WTC11 (cell line): ENCODE measurements at regions not wholly inside any gene's neighbourhood (a gene's known extent, or its start where the extent isn't known, plus 50 kb on each side); places are given as distances from the start of the nearest gene placed in this dataset.

Experiments
- ATAC-seq: fragments of 200-7000 bp; cut with Tn5 transposase; 2 replicates; pipeline ENCODE4 v1.10.0; 2021; ENCODE audit warnings: mild to moderate bottlenecking, moderate library complexity
- CTCF ChIA-PET: fragments of 300-600 bp; sonication (Branson Sonifier 250); formaldehyde crosslinking; loops from one replicate; lab custom pipeline; 2021; ENCODE audit warnings: antibody characterized with exemption; lab: Charles Lee
- POLR2A ChIA-PET: fragments of 350-600 bp; sonication (Branson Sonifier 250); formaldehyde crosslinking; loops from one replicate; lab custom pipeline; 2021; ENCODE audit warnings: antibody characterized with exemption; lab: Charles Lee
- DNase-seq: peaks from one replicate; pipeline ENCODE4 v3.0.0; 2021; ENCODE audit warnings: low spot score
- H3K27ac Mint-ChIP-seq: 2 replicates; pipeline ENCODE4 v1.8.0; 2021; ENCODE audit warnings: mixed read lengths
- H3K27me3 Mint-ChIP-seq: 2 replicates; pipeline ENCODE4 v1.8.0; 2021; ENCODE audit warnings: low read depth, mild to moderate bottlenecking, moderate library complexity, mixed read lengths
- H3K36me3 Mint-ChIP-seq: 2 replicates; pipeline ENCODE4 v1.8.0; 2021; ENCODE audit warnings: mixed read lengths
- H3K4me1 Mint-ChIP-seq: 2 replicates; pipeline ENCODE4 v1.8.0; 2022; ENCODE audit warnings: mixed read lengths
- H3K4me3 Mint-ChIP-seq: 2 replicates; pipeline ENCODE4 v1.8.0; 2021; ENCODE audit warnings: mild to moderate bottlenecking, moderate library complexity, mixed read lengths
- H3K9me3 Mint-ChIP-seq: 2 replicates; pipeline ENCODE4 v1.8.0; 2021; ENCODE audit warnings: mixed read lengths
- AR ChIP-seq: fragments of 250-450 bp; sonication (Bioruptor Pico); IDR thresholded peaks from 2 replicates; pipeline ENCODE4 v1.9.0; 2021; ENCODE audit warnings: mild to moderate bottlenecking
- ARID4B ChIP-seq: sonication (generic); formaldehyde crosslinking; IDR thresholded peaks from 2 replicates; pipeline ENCODE4 v1.8.0; 2023; ENCODE audit warnings: missing genetic modification reagents, mild to moderate bottlenecking, borderline replicate concordance
- CDX4 ChIP-seq: fragments of 250-450 bp; sonication (Bioruptor Pico); IDR thresholded peaks from 2 replicates; pipeline ENCODE4 v1.9.0; 2021; ENCODE audit warnings: moderate library complexity, mild to moderate bottlenecking, inconsistent platforms, borderline replicate concordance
- CREM ChIP-seq: sonication (generic); formaldehyde crosslinking; IDR thresholded peaks from 2 replicates; pipeline ENCODE4 v1.8.1; 2022; ENCODE audit warnings: mild to moderate bottlenecking, missing genetic modification reagents, moderate library complexity
- E2F1 ChIP-seq: sonication (generic); formaldehyde crosslinking; IDR thresholded peaks from 2 replicates; pipeline ENCODE4 v1.8.0; 2022; ENCODE audit warnings: mild to moderate bottlenecking, missing genetic modification reagents
- ERG ChIP-seq: fragments of 250-450 bp; sonication (Bioruptor Pico); IDR thresholded peaks from 2 replicates; pipeline ENCODE4 v1.8.0; 2021; ENCODE audit warnings: mild to moderate bottlenecking
- ETV6 ChIP-seq: sonication (generic); formaldehyde crosslinking; IDR thresholded peaks from 2 replicates; pipeline ENCODE4 v1.8.1; 2022; ENCODE audit warnings: mild to moderate bottlenecking, missing genetic modification reagents
- FOXK1 ChIP-seq: sonication (generic); formaldehyde crosslinking; IDR thresholded peaks from 2 replicates; pipeline ENCODE4 v1.8.0; 2022; ENCODE audit warnings: mild to moderate bottlenecking, moderate library complexity, missing genetic modification reagents
- JAZF1 ChIP-seq: fragments of 250-450 bp; sonication (Bioruptor Pico); IDR thresholded peaks from 2 replicates; pipeline ENCODE4 v1.9.0; 2021; ENCODE audit warnings: moderate library complexity, mild to moderate bottlenecking, inconsistent platforms
- JUN ChIP-seq: sonication (generic); formaldehyde crosslinking; IDR thresholded peaks from 2 replicates; pipeline ENCODE4 v1.8.0; 2023; ENCODE audit warnings: mild to moderate bottlenecking, missing genetic modification reagents
- NR1H2 ChIP-seq: sonication (generic); formaldehyde crosslinking; IDR thresholded peaks from 2 replicates; pipeline ENCODE4 v1.9.0; 2021; ENCODE audit warnings: mild to moderate bottlenecking, moderate library complexity, missing genetic modification reagents
- OVOL2 ChIP-seq: fragments of 250-450 bp; sonication (Bioruptor Pico); IDR thresholded peaks from 2 replicates; pipeline ENCODE4 v1.9.0; 2021; ENCODE audit warnings: mild to moderate bottlenecking, borderline replicate concordance
- ZNF232 ChIP-seq: sonication (generic); formaldehyde crosslinking; IDR thresholded peaks from 2 replicates; pipeline ENCODE4 v1.8.0; 2022; ENCODE audit warnings: mild to moderate bottlenecking, missing genetic modification reagents
- ZNF317 ChIP-seq: sonication (generic); formaldehyde crosslinking; IDR thresholded peaks from 2 replicates; pipeline ENCODE4 v1.8.1; 2023; ENCODE audit warnings: low read depth, mild to moderate bottlenecking, moderate library complexity, missing genetic modification reagents, borderline replicate concordance
- ZNF396 ChIP-seq: fragments of 250-450 bp; sonication (Bioruptor Pico); IDR thresholded peaks from 2 replicates; pipeline ENCODE4 v1.8.0; 2021; ENCODE audit warnings: mild to moderate bottlenecking, moderate library complexity, borderline replicate concordance
- ZNF425 ChIP-seq: fragments of 250-450 bp; sonication (Bioruptor Pico); conservative IDR thresholded peaks from 2 replicates; pipeline ENCODE4 v1.9.0; 2021; ENCODE audit warnings: mild to moderate bottlenecking

GRCh38 chr20:57914205-57914604 lies 204.4 kb upstream of the PMEPA1 start (continued):
- TF ChIP-seq CDX4: no peak
- no peak for TF ChIP-seq FOXK1 (CRISPR knock-in tag)
- no peak for TF ChIP-seq CREM (CRISPR knock-in tag)
- TF ChIP-seq ERG (CRISPR knock-in tag): no peak

GRCh38 chr20:57913156-57913930 lies 203.5 kb upstream of the PMEPA1 start:
- TF ChIP-seq ARID4B (CRISPR knock-in tag): no peak
- TF ChIP-seq AR (CRISPR knock-in tag): no peak
- ChIA-PET CTCF (no interaction called here), POLR2A (no interaction called here)
- H3K27me3 Mint-ChIP-seq: no peaks in the 10 kb centered on the region; the same call in 1 of the 2 replicates
- no peak overlapping the region for H3K27ac Mint-ChIP-seq
- DNase-seq (no peak), ATAC-seq (no peak)
- no peaks in the 10 kb centered on the region for H3K4me1 Mint-ChIP-seq
- H3K9me3 Mint-ChIP-seq: no peaks in the 10 kb centered on the region
- no peaks in the 10 kb centered on the region for H3K36me3 Mint-ChIP-seq
- no peak overlapping the region for H3K4me3 Mint-ChIP-seq

- no peaks in the 10 kb centered on the region for H3K4me1 Mint-ChIP-seq
- H3K36me3 Mint-ChIP-seq: no peaks in the 10 kb centered on the region
- no peaks in the 10 kb centered on the region for H3K9me3 Mint-ChIP-seq
- H3K27ac Mint-ChIP-seq: no peak overlapping the region
- H3K4me3 Mint-ChIP-seq: no peak overlapping the region
- TF ChIP-seq CREM (CRISPR knock-in tag) (no peak), JAZF1 (CRISPR knock-in tag) (no peak)
- H3K27me3 Mint-ChIP-seq: no peaks in the 10 kb centered on the region; the same call in 1 of the 2 replicates
- POLR2A ChIA-PET: no interaction called here
- DNase-seq: no peak
- ATAC-seq: no peak
- CTCF ChIA-PET: no interaction called here
Measured at GRCh38 chr20:57912227-57912582, 202.4 kb upstream of the PMEPA1 start.

GRCh38 chr20:57911512-57912226 lies 201.9 kb upstream of the PMEPA1 start:
- DNase-seq: no peak
- ChIA-PET CTCF (no interaction called here), POLR2A (no interaction called here)
- ATAC-seq: no peak
- H3K9me3 Mint-ChIP-seq: no peaks in the 10 kb centered on the region
- H3K27me3 Mint-ChIP-seq: no peaks in the 10 kb centered on the region; the same call in 1 of the 2 replicates
- H3K4me1 Mint-ChIP-seq: no peaks in the 10 kb centered on the region
- H3K4me3 Mint-ChIP-seq: no peak overlapping the region
- no peak overlapping the region for H3K27ac Mint-ChIP-seq
- H3K36me3 Mint-ChIP-seq: no peaks in the 10 kb centered on the region
- TF ChIP-seq OVOL2 (CRISPR knock-in tag) (no peak), ZNF425 (CRISPR knock-in tag) (no peak), ZNF396 (CRISPR knock-in tag) (no peak), E2F1 (CRISPR knock-in tag) (no peak), ZNF317 (CRISPR knock-in tag) (no peak), JUN (CRISPR knock-in tag) (no peak), ZNF232 (CRISPR knock-in tag) (no peak), NR1H2 (CRISPR knock-in tag) (no peak), ETV6 (CRISPR knock-in tag) (no peak)
